Limb (tissue), 2 donors: ENCODE measurements at regions not wholly inside any gene's neighbourhood (a gene's known extent, or its start where the extent isn't known, plus 50 kb on each side); places are given as distances from the start of the nearest gene placed in this dataset.

Source experiments
- DNase-seq, 2 donors: peaks; one replicate each; pipeline ENCODE4 v3.0.0-alpha.2; 2016; ENCODE audit errors: extremely low spot score in 2 of 2

DNA sequence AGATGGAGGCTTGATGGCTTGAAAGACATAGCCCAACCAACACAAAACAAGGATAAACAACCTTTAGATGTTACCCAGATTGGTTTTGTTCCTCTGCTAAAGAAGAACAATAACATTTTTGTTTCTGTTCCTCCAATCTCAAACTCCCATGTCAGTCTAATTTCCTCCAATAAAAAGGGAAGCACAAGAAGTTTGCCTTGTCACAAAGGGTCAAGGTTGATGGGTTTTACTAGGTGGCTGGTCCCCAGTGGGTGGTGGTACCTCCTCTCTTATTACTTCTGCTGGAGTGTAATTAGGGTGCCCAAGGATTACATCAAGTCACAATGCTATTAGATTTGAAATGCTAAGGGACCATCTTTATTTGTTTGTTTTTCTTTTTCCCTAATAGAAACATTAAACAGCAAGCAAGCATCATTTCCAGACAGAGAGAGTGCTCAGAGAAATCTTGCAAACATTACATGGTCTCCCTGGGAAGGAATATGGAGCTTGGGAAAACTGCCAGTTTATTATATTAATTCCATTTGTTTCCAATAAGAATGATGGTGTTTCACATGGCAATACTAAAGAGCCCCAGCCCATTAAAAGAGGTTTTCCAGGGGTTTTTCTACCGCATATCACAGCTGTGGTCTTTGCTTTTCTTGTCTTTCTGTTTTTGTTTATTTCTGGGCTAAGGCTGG lies 78.3 kb upstream of the AOAH start:
- peak in 1 of 2 donors; percentile 32 for DNase-seq

DNA sequence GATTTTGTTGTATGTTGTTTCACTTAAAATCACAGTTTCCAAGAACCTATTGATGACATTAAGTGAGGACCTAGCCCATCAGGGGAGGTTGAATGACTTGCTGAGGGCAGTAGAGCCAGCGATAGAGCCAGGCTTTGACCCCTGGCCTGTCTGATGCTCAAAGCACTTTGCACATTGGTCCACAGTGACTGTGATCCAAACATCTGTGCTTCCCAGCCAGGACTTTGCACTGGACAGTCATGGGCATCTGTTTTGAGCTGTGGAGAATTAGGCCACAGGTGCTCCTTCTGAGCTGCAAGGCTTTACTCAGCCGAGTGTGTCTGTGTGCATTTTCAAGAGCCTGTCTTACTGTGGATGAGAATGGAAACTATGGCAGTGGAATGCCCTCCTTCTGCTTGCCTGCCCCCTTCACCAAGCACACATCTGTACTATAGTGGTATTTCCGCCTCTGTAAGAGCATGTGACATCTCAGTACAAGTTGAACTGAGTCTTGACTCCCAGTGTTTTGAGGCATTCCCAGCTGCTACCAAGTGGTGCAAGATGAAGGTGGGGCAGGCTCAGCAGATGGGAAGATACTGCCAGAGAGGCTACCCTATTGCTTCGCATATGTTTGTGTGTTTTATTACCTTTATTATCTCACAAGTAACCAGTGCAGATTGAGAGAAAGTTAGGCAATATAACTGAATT lies 72.7 kb upstream of the AOAH start:
- DNase-seq: no peak

- no peak for DNase-seq
Observed at GRCh38 chr7:36795451-36796021, 71.2 kb upstream of the AOAH start.

DNA sequence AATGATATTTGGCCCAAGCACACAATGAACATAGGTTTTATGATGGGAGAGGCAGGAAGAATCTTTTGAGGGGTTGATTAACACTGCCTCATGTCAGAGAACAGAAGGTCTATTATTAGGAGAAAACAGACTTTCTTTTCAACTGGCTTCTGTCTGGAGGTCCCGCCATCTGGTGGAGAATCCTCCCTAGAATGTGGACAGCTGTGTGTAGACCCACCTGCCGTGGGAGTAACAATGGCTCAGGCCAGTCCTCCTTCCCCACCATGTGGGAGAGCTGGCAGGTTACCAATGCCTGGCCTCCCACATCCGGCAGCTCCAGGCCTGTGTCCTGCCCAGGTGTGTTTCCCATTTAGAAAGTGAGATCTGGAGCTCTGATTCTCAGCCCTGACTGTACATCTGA lies 70.4 kb upstream of the AOAH start:
- peak; percentile 17 to 56 for DNase-seq

- DNase-seq: no peak
Observed at GRCh38 chr7:36792421-36792820, 68.1 kb upstream of the AOAH start.

- no peak for DNase-seq
Observed at GRCh38 chr7:36790311-36790787, 66.1 kb upstream of the AOAH start.

- no peak for DNase-seq
Observed at GRCh38 chr7:36788825-36789470, 64.7 kb upstream of the AOAH start.

DNA sequence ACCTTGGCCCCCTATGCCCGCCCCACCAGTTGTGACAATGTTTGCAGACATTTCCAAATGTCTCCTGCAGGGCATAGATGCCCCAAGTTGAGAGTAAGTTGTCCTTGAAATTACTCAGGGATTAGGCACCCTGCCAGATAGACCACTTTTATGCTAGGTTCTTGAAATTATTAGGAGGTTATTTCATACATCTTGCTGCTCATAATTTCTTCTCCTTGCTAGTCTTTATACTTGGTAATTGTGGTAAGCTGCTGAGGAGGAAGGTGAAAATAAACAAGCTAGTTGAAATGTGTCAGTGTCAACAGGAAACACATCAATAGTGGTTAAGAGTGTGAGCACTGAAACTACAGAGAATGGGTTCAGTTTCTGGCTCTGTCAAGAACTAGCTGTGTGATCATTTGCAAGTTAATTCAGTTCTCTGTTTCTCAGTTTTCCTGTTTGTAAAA lies 63.7 kb upstream of the AOAH start:
- no peak for DNase-seq

GRCh38 chr7:36784991-36785940 lies 61.0 kb upstream of the AOAH start:
- DNase-seq: no peak

DNA sequence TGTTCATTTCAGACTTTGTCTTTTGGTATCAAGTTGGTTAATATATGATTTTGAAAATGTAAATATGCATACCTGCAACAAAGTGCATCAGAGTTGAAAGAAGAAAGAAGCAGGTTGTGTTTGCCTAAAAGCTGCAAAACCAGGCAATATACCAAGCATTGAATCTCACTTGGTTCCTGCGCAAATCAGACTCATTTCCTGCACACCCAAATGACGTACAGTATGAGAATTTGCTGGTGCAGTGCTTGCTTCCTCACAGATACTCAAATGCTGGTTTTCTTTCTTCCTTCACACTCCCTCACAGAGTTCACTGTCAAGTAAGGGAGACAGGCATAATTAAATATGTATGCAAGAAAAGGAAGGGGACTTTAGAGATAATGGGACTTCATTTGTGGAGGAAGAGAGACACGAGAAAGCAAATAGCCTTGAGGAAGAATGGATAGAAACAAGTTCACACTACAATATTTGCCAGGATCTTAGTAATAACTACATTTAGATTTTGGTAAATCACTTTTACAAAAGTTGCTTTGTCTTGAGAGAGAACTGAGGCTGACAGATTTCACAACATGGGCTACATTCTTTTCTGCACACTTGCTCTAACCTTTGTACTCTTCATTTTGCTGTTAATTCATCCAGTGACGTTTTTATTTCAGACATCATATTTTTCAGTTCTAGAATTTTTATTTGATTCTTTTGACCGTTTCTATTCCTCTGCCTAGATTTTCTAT lies 56.9 kb upstream of the AOAH start:
- no peak for DNase-seq

DNA sequence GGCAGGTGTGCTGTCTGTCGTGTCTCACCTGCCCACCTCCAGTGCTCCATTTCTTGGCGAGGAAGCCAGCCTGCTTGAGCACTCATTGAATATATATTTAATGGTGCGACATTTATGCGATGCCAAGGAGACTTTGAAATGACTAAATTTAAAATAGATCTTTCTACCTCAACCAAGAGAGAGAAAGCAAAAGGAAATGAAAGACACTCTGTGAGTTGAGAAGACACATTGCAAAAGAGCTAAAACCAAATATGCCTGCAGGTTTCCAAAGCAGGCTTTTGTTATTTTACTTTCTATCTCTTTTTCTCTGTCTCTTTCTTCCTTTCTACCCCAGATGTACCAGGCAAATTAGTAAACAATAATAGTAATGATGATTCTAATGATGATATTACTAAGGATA lies 53.6 kb upstream of the AOAH start:
- DNase-seq: no peak

GRCh38 chr7:36777062-36777461 lies 52.8 kb upstream of the AOAH start:
- no peak for DNase-seq

DNA sequence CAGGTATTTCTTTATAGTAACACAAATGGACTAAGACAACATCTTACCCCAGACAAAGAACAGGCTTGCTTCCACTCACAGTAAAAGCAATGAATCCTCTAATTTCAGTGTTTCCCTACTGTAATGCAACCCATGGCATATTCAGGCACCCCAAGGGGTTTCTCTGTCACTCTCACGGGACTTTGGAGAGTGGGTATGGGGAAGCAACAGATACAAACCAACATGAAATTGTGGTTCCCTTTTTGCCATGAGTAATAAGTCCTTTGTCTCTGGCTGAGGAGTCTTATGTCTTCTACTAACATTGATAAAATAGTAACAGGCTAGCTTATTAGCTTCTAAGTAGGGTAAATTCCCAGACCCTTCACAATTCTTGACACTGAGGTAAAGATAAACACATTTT lies 51.4 kb upstream of the AOAH start:
- no peak for DNase-seq

GRCh38 chr7:36775061-36775620 lies 50.8 kb upstream of the AOAH start:
- no peak for DNase-seq
